ENCODE measurements at regions not wholly inside any gene's neighbourhood (a gene's known extent, or its start where the extent isn't known, plus 50 kb on each side); places are given as distances from the start of the nearest gene placed in this dataset.
"Not testable (repeated sequence)": the region's sequence is repeated elsewhere in the genome, so short reads cannot be mapped to it uniquely, and the experiment has no call there.

- intact Hi-C loops (cut with micrococcal nuclease), result no loop called here
Measured at GRCh38 chr7:93027044-93027443, 90.7 kb downstream of the SAMD9 start.

GRCh38 chr7:93026425-93026824 is 91.4 kb downstream of the SAMD9 start:
- DNase-seq (no peak), ATAC-seq (no peak)
- Histone ChIP-seq H3K27me3 (ENCODE audit: low read length) (no peaks in the 10 kb centered on the region), H3K4me1 (ENCODE audit: insufficient read depth, low read length) (no peaks in the 10 kb centered on the region), H3K9me3 (ENCODE audit: low read length) (no peaks in the 10 kb centered on the region), H3K9me2 (replicated peaks; ENCODE audit: low read length) (no peaks in the 10 kb centered on the region), H3K4me3 (ENCODE audit: low read length) (no peak overlapping the region), H3K79me2 (ENCODE audit: low read length) (no peaks in the 10 kb centered on the region), H3F3A (ENCODE audit: low read length, unreplicated experiment) (no peaks in the 10 kb centered on the region), H3K9ac (ENCODE audit: low read length) (no peak overlapping the region), H2AFZ (ENCODE audit: low read length) (no peak overlapping the region), H3K4me2 (ENCODE audit: low read length) (no peak overlapping the region), H3K27ac (ENCODE audit: low read length) (no peak overlapping the region), H3K36me3 (ENCODE audit: low read depth, low read length) (no peaks in the 10 kb centered on the region), H4K20me1 (ENCODE audit: low read length) (no peaks in the 10 kb centered on the region)
- ChIA-PET CTCF (no interaction called here), POLR2A (ENCODE audit: unreplicated experiment) (no interaction called here)
- BruUV-seq (replicated peaks), result no TSS peak
- no peak for TF ChIP-seq EZH2 (IDR thresholded peaks at IDR 0.05; ENCODE audit: low read length, unreplicated experiment)
- TF ChIP-seq EZH2phosphoT487 (IDR thresholded peaks at IDR 0.05; ENCODE audit: borderline replicate concordance, low read length), result no peak
- TF ChIP-seq CTCF (conservative IDR thresholded peaks at IDR 0.05; ENCODE audit: low read depth, low read length), result no peak
- intact Hi-C loops (cut with micrococcal nuclease), result no loop called here

More at GRCh38 chr7:93027044-93027443, 90.7 kb downstream of the SAMD9 start:
- H3K9me2 ChIP-seq (replicated peaks; ENCODE audit: low read length), result no peaks in the 10 kb centered on the region
- H3K4me3 ChIP-seq (ENCODE audit: low read length), result no peak overlapping the region
- no peaks in the 10 kb centered on the region for H3F3A ChIP-seq (ENCODE audit: low read length, unreplicated experiment)
- no peak for DNase-seq
- no peak overlapping the region for H3K4me2 ChIP-seq (ENCODE audit: low read length)
- H3K27me3 ChIP-seq (ENCODE audit: low read length), result no peaks in the 10 kb centered on the region
- no peaks in the 10 kb centered on the region for H3K36me3 ChIP-seq (ENCODE audit: low read depth, low read length)
- H2AFZ ChIP-seq (ENCODE audit: low read length), result no peak overlapping the region
- TF ChIP-seq EZH2phosphoT487 (IDR thresholded peaks at IDR 0.05; ENCODE audit: borderline replicate concordance, low read length) (no peak), CTCF (conservative IDR thresholded peaks at IDR 0.05; ENCODE audit: low read depth, low read length) (no peak), EZH2 (IDR thresholded peaks at IDR 0.05; ENCODE audit: low read length, unreplicated experiment) (no peak)
- no peaks in the 10 kb centered on the region for H3K9me3 ChIP-seq (ENCODE audit: low read length)
- H3K4me1 ChIP-seq (ENCODE audit: insufficient read depth, low read length), result no peaks in the 10 kb centered on the region
- BruUV-seq (replicated peaks), result no TSS peak
- ChIA-PET POLR2A (ENCODE audit: unreplicated experiment) (no interaction called here), CTCF (no interaction called here)
- H4K20me1 ChIP-seq (ENCODE audit: low read length), result no peaks in the 10 kb centered on the region
- no peak overlapping the region for H3K9ac ChIP-seq (ENCODE audit: low read length)
- no peak for ATAC-seq
- no peaks in the 10 kb centered on the region for H3K79me2 ChIP-seq (ENCODE audit: low read length)
- no peak overlapping the region for H3K27ac ChIP-seq (ENCODE audit: low read length)

GRCh38 chr7:93025389-93025788 is 92.4 kb downstream of the SAMD9 start:
- BruUV-seq (replicated peaks), result no TSS peak
- intact Hi-C loops (cut with micrococcal nuclease), result no loop called here
- Histone ChIP-seq H3K9ac (ENCODE audit: low read length) (no peak overlapping the region), H3K9me2 (replicated peaks; ENCODE audit: low read length) (no peaks in the 10 kb centered on the region), H4K20me1 (ENCODE audit: low read length) (no peaks in the 10 kb centered on the region), H3K4me1 (ENCODE audit: insufficient read depth, low read length) (no peaks in the 10 kb centered on the region), H2AFZ (ENCODE audit: low read length) (no peak overlapping the region), H3K27ac (ENCODE audit: low read length) (no peak overlapping the region), H3K4me2 (ENCODE audit: low read length) (no peak overlapping the region), H3K27me3 (ENCODE audit: low read length) (no peaks in the 10 kb centered on the region), H3K79me2 (ENCODE audit: low read length) (no peaks in the 10 kb centered on the region), H3K4me3 (ENCODE audit: low read length) (no peak overlapping the region), H3K36me3 (ENCODE audit: low read depth, low read length) (no peaks in the 10 kb centered on the region), H3K9me3 (ENCODE audit: low read length) (no peaks in the 10 kb centered on the region), H3F3A (ENCODE audit: low read length, unreplicated experiment) (no peaks in the 10 kb centered on the region)
- DNase-seq, result no peak
- ChIA-PET POLR2A (ENCODE audit: unreplicated experiment) (no interaction called here), CTCF (no interaction called here)
- no peak for ATAC-seq
- TF ChIP-seq CTCF (conservative IDR thresholded peaks at IDR 0.05; ENCODE audit: low read depth, low read length), result no peak
- no peak for TF ChIP-seq EZH2 (IDR thresholded peaks at IDR 0.05; ENCODE audit: low read length, unreplicated experiment)
- no peak for TF ChIP-seq EZH2phosphoT487 (IDR thresholded peaks at IDR 0.05; ENCODE audit: borderline replicate concordance, low read length)

- POLR2A ChIA-PET (ENCODE audit: unreplicated experiment); H3K36me3 ChIP-seq (ENCODE audit: low read depth, low read length); H3K4me1 ChIP-seq (ENCODE audit: insufficient read depth, low read length); ATAC-seq; H4K20me1 ChIP-seq (ENCODE audit: low read length); H3K9ac ChIP-seq (ENCODE audit: low read length); DNase-seq; H3K79me2 ChIP-seq (ENCODE audit: low read length); intact Hi-C loops (cut with micrococcal nuclease); H3K4me3 ChIP-seq (ENCODE audit: low read length); H3K27ac ChIP-seq (ENCODE audit: low read length); H3K4me2 ChIP-seq (ENCODE audit: low read length); H3F3A ChIP-seq (ENCODE audit: low read length, unreplicated experiment); H3K9me3 ChIP-seq (ENCODE audit: low read length); BruUV-seq (replicated peaks); CTCF ChIA-PET; H3K27me3 ChIP-seq (ENCODE audit: low read length); H3K9me2 ChIP-seq (replicated peaks; ENCODE audit: low read length); H2AFZ ChIP-seq (ENCODE audit: low read length): not testable (repeated sequence)
Measured at GRCh38 chr7:93022931-93023478, 94.8 kb downstream of the SAMD9 start.
